PC-3 (cell line): ENCODE measurements at regions not wholly inside any gene's neighbourhood (a gene's known extent, or its start where the extent isn't known, plus 50 kb on each side); places are given as distances from the start of the nearest gene placed in this dataset.

Experiments used
- EZH2 ChIP-seq: fragments of 300-600 bp; sonication (generic); IDR thresholded peaks from one replicate; pipeline ENCODE4 v1.6.1; 2017; ENCODE audit warnings: antibody characterized with exemption, mild to moderate bottlenecking, low read length; ENCODE audit not compliant: unreplicated experiment
- TF ChIP-seq, protein P1 (sequence below): fragments of 300-600 bp; sonication (generic); conservative IDR thresholded peaks from 2 replicates; pipeline ENCODE4 v1.5.1; 2017; ENCODE audit warnings: antibody characterized with exemption, low read depth, mild to moderate bottlenecking, low read length

DNA sequence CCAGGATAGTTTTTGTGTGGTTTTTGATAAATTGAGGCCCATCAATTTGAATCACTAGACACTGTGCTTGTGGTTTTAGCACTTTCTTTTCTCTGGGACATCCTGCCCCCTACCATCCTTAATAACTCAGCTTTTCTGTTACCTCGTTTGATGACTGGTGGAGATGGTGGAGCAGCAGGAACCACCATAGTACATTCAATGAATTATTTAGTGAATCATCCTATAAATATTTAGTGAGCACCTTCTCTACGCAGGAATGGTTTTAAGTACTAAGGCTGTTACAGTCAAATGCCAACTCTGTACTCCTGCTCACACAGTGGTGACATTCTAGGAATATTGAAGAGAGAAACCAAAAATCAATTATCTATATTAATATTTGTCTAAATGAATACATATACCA lies 585.2 kb downstream of the HAO1 start:
- TF ChIP-seq, protein P1, sequence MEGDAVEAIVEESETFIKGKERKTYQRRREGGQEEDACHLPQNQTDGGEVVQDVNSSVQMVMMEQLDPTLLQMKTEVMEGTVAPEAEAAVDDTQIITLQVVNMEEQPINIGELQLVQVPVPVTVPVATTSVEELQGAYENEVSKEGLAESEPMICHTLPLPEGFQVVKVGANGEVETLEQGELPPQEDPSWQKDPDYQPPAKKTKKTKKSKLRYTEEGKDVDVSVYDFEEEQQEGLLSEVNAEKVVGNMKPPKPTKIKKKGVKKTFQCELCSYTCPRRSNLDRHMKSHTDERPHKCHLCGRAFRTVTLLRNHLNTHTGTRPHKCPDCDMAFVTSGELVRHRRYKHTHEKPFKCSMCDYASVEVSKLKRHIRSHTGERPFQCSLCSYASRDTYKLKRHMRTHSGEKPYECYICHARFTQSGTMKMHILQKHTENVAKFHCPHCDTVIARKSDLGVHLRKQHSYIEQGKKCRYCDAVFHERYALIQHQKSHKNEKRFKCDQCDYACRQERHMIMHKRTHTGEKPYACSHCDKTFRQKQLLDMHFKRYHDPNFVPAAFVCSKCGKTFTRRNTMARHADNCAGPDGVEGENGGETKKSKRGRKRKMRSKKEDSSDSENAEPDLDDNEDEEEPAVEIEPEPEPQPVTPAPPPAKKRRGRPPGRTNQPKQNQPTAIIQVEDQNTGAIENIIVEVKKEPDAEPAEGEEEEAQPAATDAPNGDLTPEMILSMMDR = no peak
- no peak for TF ChIP-seq EZH2
